ENCODE measurements at regions not wholly inside any gene's neighbourhood (a gene's known extent, or its start where the extent isn't known, plus 50 kb on each side); places are given as distances from the start of the nearest gene placed in this dataset.
"Not testable (repeated sequence)": the region's sequence is repeated elsewhere in the genome, so short reads cannot be mapped to it uniquely, and the experiment has no call there.

DNA sequence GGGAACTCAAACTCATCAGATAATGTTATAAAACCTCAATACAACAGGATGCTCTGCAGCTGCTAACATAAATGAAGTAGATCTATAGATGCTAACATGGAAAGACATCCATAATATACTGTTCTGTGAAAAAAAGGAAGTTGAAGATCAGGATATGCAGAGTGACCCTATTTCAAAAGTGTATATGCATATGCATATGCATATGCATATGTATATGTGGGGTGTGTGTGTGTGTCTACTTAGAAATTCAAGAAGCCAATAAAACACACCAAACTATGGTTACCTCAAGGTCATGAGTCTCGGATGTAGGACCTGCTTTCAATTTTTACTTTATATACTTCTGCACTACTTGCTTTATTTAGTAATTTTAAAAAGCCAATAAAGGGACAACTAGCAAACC is 125.6 kb downstream of the ABHD5 start:
- Histone ChIP-seq H3K4me3 (ENCODE audit: low read length in 2 of 2) (no peak overlapping the region), H3K9me3 (ENCODE audit: control insufficient read depth, low read length) (no peaks in the 10 kb centered on the region), H3K27me3 (ENCODE audit: control insufficient read depth in 1 of 2, insufficient read depth in 2 of 2, low read length in 1 of 2) (no peaks in the 10 kb centered on the region), H3K4me1 (ENCODE audit: control insufficient read depth in 1 of 2, insufficient read depth in 2 of 2, low read length in 2 of 2) (no peaks in the 10 kb centered on the region), H3K36me3 (ENCODE audit: control insufficient read depth in 1 of 2, insufficient read depth in 2 of 2, low read length in 1 of 2) (no peaks in the 10 kb centered on the region), H3K27ac (ENCODE audit: low read depth in 1 of 2, low read length in 2 of 2) (no peak overlapping the region)
- intact Hi-C loops (cut with DNase I) = no loop called here
- ATAC-seq (ENCODE audit: low FRiP score) (no peak), DNase-seq (no peak)
- 86 to 90% methylated on average over 1 of the region's 1 CpG for WGBS, 2 donors

DNA sequence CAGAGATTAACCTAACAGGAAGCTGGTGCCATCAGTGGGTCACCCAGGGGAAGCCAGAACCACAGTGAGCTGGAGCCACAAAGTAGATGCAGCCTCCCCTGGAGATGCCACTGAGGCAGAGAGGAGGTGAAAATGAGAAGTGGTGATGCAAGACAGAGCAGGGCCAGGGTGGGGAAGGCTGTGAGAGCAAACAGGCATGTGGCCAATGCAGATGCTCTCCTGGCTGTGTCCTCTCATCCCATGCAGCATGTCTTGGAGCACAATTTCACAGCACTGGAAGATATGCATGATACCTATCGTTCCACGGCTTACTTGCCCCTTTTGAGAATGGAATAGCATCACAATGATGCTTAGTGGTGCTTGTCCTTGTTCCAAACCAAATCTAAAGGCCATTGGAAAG is 126.3 kb downstream of the ABHD5 start:
- no peaks in the 10 kb centered on the region for H3K36me3 ChIP-seq (ENCODE audit: control insufficient read depth in 1 of 2, insufficient read depth in 2 of 2, low read length in 1 of 2)
- H3K4me1 ChIP-seq (ENCODE audit: control insufficient read depth in 1 of 2, insufficient read depth in 2 of 2, low read length in 2 of 2) = no peaks in the 10 kb centered on the region
- H3K9me3 ChIP-seq (ENCODE audit: control insufficient read depth, low read length) = no peaks in the 10 kb centered on the region
- 91 to 94% methylated on average over 2 of the region's 2 CpGs for WGBS, 2 donors
- DNase-seq = no peak
- ATAC-seq (ENCODE audit: low FRiP score) = no peak
- no peaks in the 10 kb centered on the region for H3K27me3 ChIP-seq (ENCODE audit: control insufficient read depth in 1 of 2, insufficient read depth in 2 of 2, low read length in 1 of 2)
- intact Hi-C loops (cut with DNase I) = no loop called here
- no peak overlapping the region for H3K27ac ChIP-seq (ENCODE audit: low read depth in 1 of 2, low read length in 2 of 2)
- H3K4me3 ChIP-seq (ENCODE audit: low read length in 2 of 2) = no peak overlapping the region

DNA sequence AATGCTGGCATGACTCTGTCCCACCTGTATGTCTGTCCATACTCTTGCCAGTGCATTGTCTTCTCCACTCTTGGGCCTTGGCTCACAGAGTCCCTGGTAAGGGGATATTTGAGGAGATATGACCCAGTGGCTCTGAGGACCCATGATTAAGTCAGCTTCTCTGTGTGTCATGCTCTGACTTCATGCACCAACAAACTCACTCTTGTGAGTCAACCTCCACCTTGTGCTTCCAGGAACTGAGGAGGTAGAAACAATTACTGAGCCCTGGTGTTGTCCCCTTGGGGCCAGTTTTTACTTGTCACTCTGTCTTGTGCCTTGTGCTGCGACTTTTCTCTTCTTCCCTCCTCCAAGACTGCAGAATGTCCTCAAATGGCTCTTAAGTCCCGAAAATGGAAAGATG is 127.1 kb downstream of the ABHD5 start:
- no peaks in the 10 kb centered on the region for H3K36me3 ChIP-seq (ENCODE audit: control insufficient read depth in 1 of 2, insufficient read depth in 2 of 2, low read length in 1 of 2)
- no peak overlapping the region for H3K27ac ChIP-seq (ENCODE audit: low read depth in 1 of 2, low read length in 2 of 2)
- H3K4me3 ChIP-seq (ENCODE audit: low read length in 2 of 2) = no peak overlapping the region
- H3K27me3 ChIP-seq (ENCODE audit: control insufficient read depth in 1 of 2, insufficient read depth in 2 of 2, low read length in 1 of 2) = no peaks in the 10 kb centered on the region
- 61 to 68% methylated on average over 2 of the region's 2 CpGs for WGBS, 2 donors
- H3K9me3 ChIP-seq (ENCODE audit: control insufficient read depth, low read length) = no peaks in the 10 kb centered on the region
- DNase-seq (no peak), ATAC-seq (ENCODE audit: low FRiP score) (no peak)
- intact Hi-C loops (cut with DNase I) = no loop called here
- no peaks in the 10 kb centered on the region for H3K4me1 ChIP-seq (ENCODE audit: control insufficient read depth in 1 of 2, insufficient read depth in 2 of 2, low read length in 2 of 2)

DNA sequence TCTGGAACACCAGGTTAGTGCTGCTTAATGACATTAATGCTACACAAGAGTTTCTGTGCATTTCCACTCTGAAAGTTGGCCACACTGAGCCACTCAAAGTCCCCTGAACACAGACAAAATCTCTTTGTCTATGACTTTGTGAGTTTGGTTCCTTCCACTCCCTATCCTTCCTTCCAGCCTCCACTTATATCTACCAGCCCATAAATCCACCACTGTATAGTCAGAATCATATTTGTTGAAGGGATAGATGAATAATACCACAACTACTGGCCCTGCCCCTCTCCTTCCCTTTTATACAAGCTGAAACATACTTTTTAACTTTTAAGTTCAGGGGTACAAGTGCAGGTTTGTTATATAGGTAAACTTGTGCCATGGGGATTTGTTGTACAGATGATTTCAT is 127.5 kb downstream of the ABHD5 start:
- Histone ChIP-seq H3K9me3 (ENCODE audit: control insufficient read depth, low read length) (no peaks in the 10 kb centered on the region), H3K27me3 (ENCODE audit: control insufficient read depth in 1 of 2, insufficient read depth in 2 of 2, low read length in 1 of 2) (no peaks in the 10 kb centered on the region), H3K4me1 (ENCODE audit: control insufficient read depth in 1 of 2, insufficient read depth in 2 of 2, low read length in 2 of 2) (no peaks in the 10 kb centered on the region), H3K4me3 (ENCODE audit: low read length in 2 of 2) (no peak overlapping the region), H3K36me3 (ENCODE audit: control insufficient read depth in 1 of 2, insufficient read depth in 2 of 2, low read length in 1 of 2) (no peaks in the 10 kb centered on the region), H3K27ac (ENCODE audit: low read depth in 1 of 2, low read length in 2 of 2) (no peak overlapping the region)
- ATAC-seq (ENCODE audit: low FRiP score) (no peak), DNase-seq (no peak)
- intact Hi-C loops (cut with DNase I) = no loop called here

DNA sequence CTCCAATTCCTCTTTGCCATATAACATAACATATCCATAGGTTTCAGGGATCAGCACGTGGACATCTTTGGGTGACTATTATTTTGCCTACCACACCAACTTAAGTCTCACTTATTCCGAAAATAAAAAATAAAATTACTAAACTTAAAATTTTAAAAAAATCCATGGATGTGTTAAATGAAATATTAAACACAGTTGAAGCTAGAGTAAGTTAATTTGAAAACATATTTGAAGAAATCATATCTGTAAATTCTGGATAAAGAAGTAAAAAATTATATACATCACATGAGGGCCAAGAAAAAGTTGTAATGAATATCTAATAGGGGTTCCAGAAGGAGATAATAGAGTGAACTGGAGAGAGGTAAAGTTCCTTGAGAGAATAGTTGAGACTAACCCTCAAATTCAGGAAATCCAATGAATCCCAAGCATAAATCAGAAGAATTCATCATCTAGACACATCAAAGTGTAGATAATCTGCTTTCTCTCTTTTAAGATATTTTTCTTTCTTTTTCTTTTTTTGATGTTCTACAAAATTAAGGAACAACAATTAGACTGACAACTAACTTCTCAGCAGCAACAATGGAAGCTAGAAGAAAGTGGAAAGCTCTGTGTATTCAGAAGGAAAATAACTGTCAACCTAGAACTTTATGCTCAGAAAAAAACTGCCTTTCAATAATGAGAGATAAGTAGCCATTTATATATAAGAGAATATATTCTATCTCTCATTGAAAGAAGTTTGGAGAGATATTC is 147.4 kb downstream of the ABHD5 start:
- no peak for DNase-seq
- Histone ChIP-seq H3K27me3 (ENCODE audit: control insufficient read depth in 1 of 2, insufficient read depth in 2 of 2, low read length in 1 of 2) (no peaks in the 10 kb centered on the region), H3K4me3 (ENCODE audit: low read length in 2 of 2) (no peak overlapping the region), H3K36me3 (ENCODE audit: control insufficient read depth in 1 of 2, insufficient read depth in 2 of 2, low read length in 1 of 2) (no peaks in the 10 kb centered on the region), H3K4me1 (ENCODE audit: control insufficient read depth in 1 of 2, insufficient read depth in 2 of 2, low read length in 2 of 2) (no peaks in the 10 kb centered on the region), H3K9me3 (ENCODE audit: control insufficient read depth, low read length) (peaks cover 3% of the 10 kb centered on the region), H3K27ac (ENCODE audit: low read depth in 1 of 2, low read length in 2 of 2) (no peak overlapping the region)
- ATAC-seq (ENCODE audit: low FRiP score) = no peak
- intact Hi-C loops (cut with DNase I) = no loop called here
- 30 to 37% methylated on average over 2 of the region's 2 CpGs for WGBS, 2 donors

DNA sequence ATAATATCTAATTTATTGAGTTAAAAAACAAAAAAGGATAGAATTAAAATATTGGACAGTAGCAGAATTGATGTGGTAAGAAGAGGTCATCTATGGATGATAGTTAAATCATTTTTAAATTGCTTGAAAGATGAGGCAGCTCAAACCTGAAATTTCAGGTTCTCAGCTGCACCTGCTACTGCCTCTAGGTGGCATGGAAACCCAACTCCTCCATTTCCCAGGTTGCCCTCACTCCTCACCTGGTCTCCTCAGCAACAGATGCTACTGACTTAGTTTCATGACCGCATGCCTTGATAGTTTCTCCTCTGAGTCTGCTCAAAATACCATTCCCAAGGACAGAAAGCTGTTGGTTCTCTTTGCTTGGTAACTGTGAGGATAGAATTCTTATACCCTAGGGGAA is 148.1 kb downstream of the ABHD5 start:
- H3K36me3 ChIP-seq (ENCODE audit: control insufficient read depth in 1 of 2, insufficient read depth in 2 of 2, low read length in 1 of 2) = no peaks in the 10 kb centered on the region
- H3K27ac ChIP-seq (ENCODE audit: low read depth in 1 of 2, low read length in 2 of 2) = no peak overlapping the region
- peaks cover 3% of the 10 kb centered on the region for H3K9me3 ChIP-seq (ENCODE audit: control insufficient read depth, low read length)
- no peak overlapping the region for H3K4me3 ChIP-seq (ENCODE audit: low read length in 2 of 2)
- no peaks in the 10 kb centered on the region for H3K27me3 ChIP-seq (ENCODE audit: control insufficient read depth in 1 of 2, insufficient read depth in 2 of 2, low read length in 1 of 2)
- ATAC-seq (ENCODE audit: low FRiP score) = no peak
- H3K4me1 ChIP-seq (ENCODE audit: control insufficient read depth in 1 of 2, insufficient read depth in 2 of 2, low read length in 2 of 2) = no peaks in the 10 kb centered on the region
- no peak for DNase-seq
- 85 to 96% methylated on average over 1 of the region's 1 CpG for WGBS, 2 donors
- intact Hi-C loops (cut with DNase I) = no loop called here

DNA sequence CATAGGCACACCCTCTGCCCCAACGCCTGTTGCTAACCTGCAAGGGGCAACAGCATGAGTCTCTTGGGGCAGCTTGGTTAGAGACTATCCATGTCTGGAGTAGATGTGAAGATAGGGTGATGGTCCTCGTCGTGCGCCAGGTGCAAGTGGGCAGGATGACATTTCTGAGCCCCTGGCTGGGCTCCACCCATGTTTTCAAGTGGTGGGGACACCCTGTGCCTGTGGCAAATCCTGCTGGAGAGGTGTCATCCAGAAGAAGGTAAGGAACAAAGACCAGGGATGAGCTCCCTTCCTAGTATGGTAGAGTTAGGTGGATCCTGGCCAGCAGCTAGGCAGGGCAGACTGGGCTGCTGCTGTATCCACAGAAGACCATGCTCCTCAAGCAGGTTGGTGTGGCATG is 152.6 kb downstream of the ABHD5 start:
- intact Hi-C loops (cut with DNase I) = no loop called here
- no peak overlapping the region for H3K4me3 ChIP-seq (ENCODE audit: low read length in 2 of 2)
- ATAC-seq (ENCODE audit: low FRiP score) (no peak), DNase-seq (no peak)
- no peaks in the 10 kb centered on the region for H3K36me3 ChIP-seq (ENCODE audit: control insufficient read depth in 1 of 2, insufficient read depth in 2 of 2, low read length in 1 of 2)
- peaks cover 3% of the 10 kb centered on the region for H3K9me3 ChIP-seq (ENCODE audit: control insufficient read depth, low read length)
- H3K4me1 ChIP-seq (ENCODE audit: control insufficient read depth in 1 of 2, insufficient read depth in 2 of 2, low read length in 2 of 2) = no peaks in the 10 kb centered on the region
- WGBS, 2 donors = 87 to 95% methylated on average over 4 of the region's 4 CpGs
- H3K27me3 ChIP-seq (ENCODE audit: control insufficient read depth in 1 of 2, insufficient read depth in 2 of 2, low read length in 1 of 2) = no peaks in the 10 kb centered on the region
- H3K27ac ChIP-seq (ENCODE audit: low read depth in 1 of 2, low read length in 2 of 2) = no peak overlapping the region

DNA sequence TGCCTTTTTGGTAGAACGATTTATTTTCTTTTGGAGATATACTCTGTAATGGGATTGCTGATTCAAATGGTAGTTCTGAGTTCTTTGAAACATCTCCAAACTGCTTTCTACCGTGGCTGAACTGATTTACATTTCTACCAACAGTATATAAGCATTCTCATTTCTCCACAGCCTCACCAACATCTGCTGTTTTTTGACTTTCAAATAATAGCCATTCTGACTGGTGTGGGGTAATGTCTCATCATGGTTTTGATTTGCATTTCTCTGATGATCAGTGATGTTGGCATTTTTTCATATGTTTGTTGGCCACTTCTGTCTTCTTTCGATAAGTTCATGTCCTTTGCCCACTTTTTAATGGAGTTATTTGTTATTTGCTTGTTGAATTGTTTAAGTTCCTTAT is 154.0 kb downstream of the ABHD5 start:
- Histone ChIP-seq H3K4me3 (ENCODE audit: low read length in 2 of 2) (no peak overlapping the region), H3K36me3 (ENCODE audit: control insufficient read depth in 1 of 2, insufficient read depth in 2 of 2, low read length in 1 of 2) (no peaks in the 10 kb centered on the region), H3K27ac (ENCODE audit: low read depth in 1 of 2, low read length in 2 of 2) (no peak overlapping the region), H3K9me3 (ENCODE audit: control insufficient read depth, low read length) (no peaks in the 10 kb centered on the region), H3K4me1 (ENCODE audit: control insufficient read depth in 1 of 2, insufficient read depth in 2 of 2, low read length in 2 of 2) (no peaks in the 10 kb centered on the region), H3K27me3 (ENCODE audit: control insufficient read depth in 1 of 2, insufficient read depth in 2 of 2, low read length in 1 of 2) (peaks cover 0 to 2% of the 10 kb centered on the region in 2 donors)
- 61 to 72% methylated on average over 3 of the region's 3 CpGs for WGBS, 2 donors
- no peak for DNase-seq
- intact Hi-C loops (cut with DNase I) = no loop called here
- ATAC-seq (ENCODE audit: low FRiP score) = no peak

DNA sequence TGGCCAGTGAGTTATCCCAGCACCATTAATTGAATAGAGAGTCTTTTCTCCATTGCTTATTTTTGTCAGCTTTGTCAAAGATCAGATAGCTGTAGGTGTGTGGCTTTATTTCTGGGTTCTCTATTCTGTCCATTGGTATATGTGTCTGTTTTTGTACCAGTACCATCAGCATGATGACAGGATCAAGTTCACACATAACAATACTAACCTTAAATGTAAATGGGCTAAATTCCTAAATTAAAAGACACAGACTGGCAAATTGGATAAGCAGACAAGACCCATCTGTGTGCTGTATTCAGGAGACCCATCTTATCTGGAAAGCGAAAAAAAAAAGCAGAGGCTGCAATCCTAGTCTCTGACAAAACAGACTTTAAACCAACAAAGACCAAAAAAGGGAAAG is 154.8 kb downstream of the ABHD5 start:
- H3K27me3 ChIP-seq (ENCODE audit: control insufficient read depth in 1 of 2, insufficient read depth in 2 of 2, low read length in 1 of 2); H3K36me3 ChIP-seq (ENCODE audit: control insufficient read depth in 1 of 2, insufficient read depth in 2 of 2, low read length in 1 of 2); H3K4me3 ChIP-seq (ENCODE audit: low read length in 2 of 2); H3K9me3 ChIP-seq (ENCODE audit: control insufficient read depth, low read length); H3K27ac ChIP-seq (ENCODE audit: low read depth in 1 of 2, low read length in 2 of 2); intact Hi-C loops (cut with DNase I); DNase-seq; ATAC-seq (ENCODE audit: low FRiP score); H3K4me1 ChIP-seq (ENCODE audit: control insufficient read depth in 1 of 2, insufficient read depth in 2 of 2, low read length in 2 of 2): not testable (repeated sequence)
- 64 to 65% methylated on average over 1 of the region's 1 CpG for WGBS, 2 donors
